ENCODE measurements at regions not wholly inside any gene's neighbourhood (a gene's known extent, or its start where the extent isn't known, plus 50 kb on each side); places are given as distances from the start of the nearest gene placed in this dataset.
A peak's percentile ranks its signal among the peaks of the same experiment; 100 is the strongest.

GRCh38 chr1:50275566-50275965 is 147.7 kb downstream of the DMRTA2 start:
- no peaks in the 10 kb centered on the region for H3K36me3 ChIP-seq (ENCODE audit: control insufficient read depth in 2 of 2, insufficient read depth in 2 of 2, low read length in 1 of 2)
- no peaks in the 10 kb centered on the region for H3K9me3 ChIP-seq (ENCODE audit: control insufficient read depth in 2 of 2, insufficient read depth in 1 of 2, low read depth in 1 of 2, low read length in 1 of 2)
- 12% methylated on average over 9 of the region's 9 CpGs for WGBS, 2 donors
- H3K27me3 ChIP-seq (ENCODE audit: control insufficient read depth in 1 of 2, insufficient read depth in 2 of 2, low read length in 2 of 2) = no peaks in the 10 kb centered on the region
- H3K27ac ChIP-seq (ENCODE audit: low read depth in 2 of 2, low read length in 1 of 2) = no peak overlapping the region
- no peaks in the 10 kb centered on the region for H3K4me1 ChIP-seq (ENCODE audit: control insufficient read depth in 2 of 2, insufficient read depth in 2 of 2, low read length in 1 of 2)
- H3K4me3 ChIP-seq (ENCODE audit: low read depth in 1 of 2, low read length in 2 of 2) = no peak overlapping the region

- Histone ChIP-seq H3K4me3 (ENCODE audit: low read depth in 1 of 2, low read length in 2 of 2) (no peak overlapping the region), H3K27me3 (ENCODE audit: control insufficient read depth in 1 of 2, insufficient read depth in 2 of 2, low read length in 2 of 2) (no peaks in the 10 kb centered on the region), H3K27ac (ENCODE audit: low read depth in 2 of 2, low read length in 1 of 2) (no peak overlapping the region), H3K4me1 (ENCODE audit: control insufficient read depth in 2 of 2, insufficient read depth in 2 of 2, low read length in 1 of 2) (no peaks in the 10 kb centered on the region), H3K9me3 (ENCODE audit: control insufficient read depth in 2 of 2, insufficient read depth in 1 of 2, low read depth in 1 of 2, low read length in 1 of 2) (no peaks in the 10 kb centered on the region), H3K36me3 (ENCODE audit: control insufficient read depth in 2 of 2, insufficient read depth in 2 of 2, low read length in 1 of 2) (no peaks in the 10 kb centered on the region)
These were observed 150.3 kb downstream of the DMRTA2 start for GRCh38 chr1:50272912-50273311.

GRCh38 chr1:50271968-50272578 is 151.2 kb downstream of the DMRTA2 start:
- H3K27me3 ChIP-seq (ENCODE audit: control insufficient read depth in 1 of 2, insufficient read depth in 2 of 2, low read length in 2 of 2) = no peaks in the 10 kb centered on the region
- WGBS, 2 donors = 49 to 60% methylated on average over 2 of the region's 2 CpGs
- H3K36me3 ChIP-seq (ENCODE audit: control insufficient read depth in 2 of 2, insufficient read depth in 2 of 2, low read length in 1 of 2) = no peaks in the 10 kb centered on the region
- H3K27ac ChIP-seq (ENCODE audit: low read depth in 2 of 2, low read length in 1 of 2) = no peak overlapping the region
- no peak overlapping the region for H3K4me3 ChIP-seq (ENCODE audit: low read depth in 1 of 2, low read length in 2 of 2)
- H3K4me1 ChIP-seq (ENCODE audit: control insufficient read depth in 2 of 2, insufficient read depth in 2 of 2, low read length in 1 of 2) = no peaks in the 10 kb centered on the region
- H3K9me3 ChIP-seq (ENCODE audit: control insufficient read depth in 2 of 2, insufficient read depth in 1 of 2, low read depth in 1 of 2, low read length in 1 of 2) = no peaks in the 10 kb centered on the region

- WGBS, 2 donors = 61 to 65% methylated on average over 2 of the region's 2 CpGs
- H3K4me3 ChIP-seq (ENCODE audit: low read depth in 1 of 2, low read length in 2 of 2) = no peak overlapping the region
- no peaks in the 10 kb centered on the region for H3K27me3 ChIP-seq (ENCODE audit: control insufficient read depth in 1 of 2, insufficient read depth in 2 of 2, low read length in 2 of 2)
- H3K36me3 ChIP-seq (ENCODE audit: control insufficient read depth in 2 of 2, insufficient read depth in 2 of 2, low read length in 1 of 2) = no peaks in the 10 kb centered on the region
- H3K27ac ChIP-seq (ENCODE audit: low read depth in 2 of 2, low read length in 1 of 2) = no peak overlapping the region
- H3K4me1 ChIP-seq (ENCODE audit: control insufficient read depth in 2 of 2, insufficient read depth in 2 of 2, low read length in 1 of 2) = no peaks in the 10 kb centered on the region
- no peaks in the 10 kb centered on the region for H3K9me3 ChIP-seq (ENCODE audit: control insufficient read depth in 2 of 2, insufficient read depth in 1 of 2, low read depth in 1 of 2, low read length in 1 of 2)
These were observed 151.9 kb downstream of the DMRTA2 start for GRCh38 chr1:50271337-50271736.

- H3K4me3 ChIP-seq (ENCODE audit: low read depth in 1 of 2, low read length in 2 of 2) = no peak overlapping the region
- H3K27me3 ChIP-seq (ENCODE audit: control insufficient read depth in 1 of 2, insufficient read depth in 2 of 2, low read length in 2 of 2) = no peaks in the 10 kb centered on the region
- no peak overlapping the region for H3K27ac ChIP-seq (ENCODE audit: low read depth in 2 of 2, low read length in 1 of 2)
- WGBS, 2 donors = 55 to 73% methylated on average over 2 to 3 of the region's 3 CpGs
- H3K9me3 ChIP-seq (ENCODE audit: control insufficient read depth in 2 of 2, insufficient read depth in 1 of 2, low read depth in 1 of 2, low read length in 1 of 2) = no peaks in the 10 kb centered on the region
- no peaks in the 10 kb centered on the region for H3K4me1 ChIP-seq (ENCODE audit: control insufficient read depth in 2 of 2, insufficient read depth in 2 of 2, low read length in 1 of 2)
- no peaks in the 10 kb centered on the region for H3K36me3 ChIP-seq (ENCODE audit: control insufficient read depth in 2 of 2, insufficient read depth in 2 of 2, low read length in 1 of 2)
These were observed 152.3 kb downstream of the DMRTA2 start for GRCh38 chr1:50270926-50271325.

- no peaks in the 10 kb centered on the region for H3K27me3 ChIP-seq (ENCODE audit: control insufficient read depth in 1 of 2, insufficient read depth in 2 of 2, low read length in 2 of 2)
- WGBS, 2 donors = 54 to 61% methylated on average over 7 of the region's 7 CpGs
- no peak overlapping the region for H3K4me3 ChIP-seq (ENCODE audit: low read depth in 1 of 2, low read length in 2 of 2)
- H3K36me3 ChIP-seq (ENCODE audit: control insufficient read depth in 2 of 2, insufficient read depth in 2 of 2, low read length in 1 of 2) = no peaks in the 10 kb centered on the region
- no peaks in the 10 kb centered on the region for H3K9me3 ChIP-seq (ENCODE audit: control insufficient read depth in 2 of 2, insufficient read depth in 1 of 2, low read depth in 1 of 2, low read length in 1 of 2)
- H3K4me1 ChIP-seq (ENCODE audit: control insufficient read depth in 2 of 2, insufficient read depth in 2 of 2, low read length in 1 of 2) = no peaks in the 10 kb centered on the region
- H3K27ac ChIP-seq (ENCODE audit: low read depth in 2 of 2, low read length in 1 of 2) = no peak overlapping the region
These were observed 155.2 kb downstream of the DMRTA2 start for GRCh38 chr1:50268049-50268448.

GRCh38 chr1:50266509-50266908 is 156.7 kb downstream of the DMRTA2 start:
- no peak overlapping the region for H3K27ac ChIP-seq (ENCODE audit: low read depth in 2 of 2, low read length in 1 of 2)
- no peaks in the 10 kb centered on the region for H3K9me3 ChIP-seq (ENCODE audit: control insufficient read depth in 2 of 2, insufficient read depth in 1 of 2, low read depth in 1 of 2, low read length in 1 of 2)
- 47% methylated on average over 3 of the region's 3 CpGs for WGBS, 2 donors
- H3K36me3 ChIP-seq (ENCODE audit: control insufficient read depth in 2 of 2, insufficient read depth in 2 of 2, low read length in 1 of 2) = no peaks in the 10 kb centered on the region
- H3K4me3 ChIP-seq (ENCODE audit: low read depth in 1 of 2, low read length in 2 of 2) = no peak overlapping the region
- peaks cover 0 to 2% of the 10 kb centered on the region in 2 donors for H3K4me1 ChIP-seq (ENCODE audit: control insufficient read depth in 2 of 2, insufficient read depth in 2 of 2, low read length in 1 of 2)
- H3K27me3 ChIP-seq (ENCODE audit: control insufficient read depth in 1 of 2, insufficient read depth in 2 of 2, low read length in 2 of 2) = no peaks in the 10 kb centered on the region

- Histone ChIP-seq H3K4me1 (ENCODE audit: control insufficient read depth in 2 of 2, insufficient read depth in 2 of 2, low read length in 1 of 2) (peaks cover 0 to 2% of the 10 kb centered on the region in 2 donors), H3K4me3 (ENCODE audit: low read depth in 1 of 2, low read length in 2 of 2) (no peak overlapping the region), H3K27me3 (ENCODE audit: control insufficient read depth in 1 of 2, insufficient read depth in 2 of 2, low read length in 2 of 2) (no peaks in the 10 kb centered on the region), H3K9me3 (ENCODE audit: control insufficient read depth in 2 of 2, insufficient read depth in 1 of 2, low read depth in 1 of 2, low read length in 1 of 2) (no peaks in the 10 kb centered on the region), H3K27ac (ENCODE audit: low read depth in 2 of 2, low read length in 1 of 2) (peak overlapping the region in 1 of 2 donors; percentile 41), H3K36me3 (ENCODE audit: control insufficient read depth in 2 of 2, insufficient read depth in 2 of 2, low read length in 1 of 2) (no peaks in the 10 kb centered on the region)
- WGBS, 2 donors = 39 to 45% methylated on average over 3 of the region's 3 CpGs
These were observed 157.1 kb downstream of the ELAVL4 start for GRCh38 chr1:50265790-50266314.

- H3K36me3 ChIP-seq (ENCODE audit: control insufficient read depth in 2 of 2, insufficient read depth in 2 of 2, low read length in 1 of 2) = no peaks in the 10 kb centered on the region
- no peaks in the 10 kb centered on the region for H3K27me3 ChIP-seq (ENCODE audit: control insufficient read depth in 1 of 2, insufficient read depth in 2 of 2, low read length in 2 of 2)
- no peaks in the 10 kb centered on the region for H3K9me3 ChIP-seq (ENCODE audit: control insufficient read depth in 2 of 2, insufficient read depth in 1 of 2, low read depth in 1 of 2, low read length in 1 of 2)
- no peak overlapping the region for H3K27ac ChIP-seq (ENCODE audit: low read depth in 2 of 2, low read length in 1 of 2)
- peaks cover 0 to 2% of the 10 kb centered on the region in 2 donors for H3K4me1 ChIP-seq (ENCODE audit: control insufficient read depth in 2 of 2, insufficient read depth in 2 of 2, low read length in 1 of 2)
- H3K4me3 ChIP-seq (ENCODE audit: low read depth in 1 of 2, low read length in 2 of 2) = no peak overlapping the region
- 73 to 75% methylated on average over 1 of the region's 1 CpG for WGBS, 2 donors
These were observed 155.9 kb downstream of the ELAVL4 start for GRCh38 chr1:50264590-50264989.

GRCh38 chr1:50262436-50262835 is 153.7 kb downstream of the ELAVL4 start:
- Histone ChIP-seq H3K27me3 (ENCODE audit: control insufficient read depth in 1 of 2, insufficient read depth in 2 of 2, low read length in 2 of 2) (no peaks in the 10 kb centered on the region), H3K4me3 (ENCODE audit: low read depth in 1 of 2, low read length in 2 of 2) (no peak overlapping the region), H3K27ac (ENCODE audit: low read depth in 2 of 2, low read length in 1 of 2) (no peak overlapping the region), H3K9me3 (ENCODE audit: control insufficient read depth in 2 of 2, insufficient read depth in 1 of 2, low read depth in 1 of 2, low read length in 1 of 2) (no peaks in the 10 kb centered on the region), H3K36me3 (ENCODE audit: control insufficient read depth in 2 of 2, insufficient read depth in 2 of 2, low read length in 1 of 2) (no peaks in the 10 kb centered on the region), H3K4me1 (ENCODE audit: control insufficient read depth in 2 of 2, insufficient read depth in 2 of 2, low read length in 1 of 2) (peaks cover 0 to 2% of the 10 kb centered on the region in 2 donors)
- WGBS, 2 donors = 64 to 70% methylated on average over 1 of the region's 1 CpG

Measured in esophagus (tissue), 2 donors.